ENCODE measurements at regions not wholly inside any gene's neighbourhood (a gene's known extent, or its start where the extent isn't known, plus 50 kb on each side); places are given as distances from the start of the nearest gene placed in this dataset.
"Not testable (repeated sequence)": the region's sequence is repeated elsewhere in the genome, so short reads cannot be mapped to it uniquely, and the experiment has no call there.

DNA sequence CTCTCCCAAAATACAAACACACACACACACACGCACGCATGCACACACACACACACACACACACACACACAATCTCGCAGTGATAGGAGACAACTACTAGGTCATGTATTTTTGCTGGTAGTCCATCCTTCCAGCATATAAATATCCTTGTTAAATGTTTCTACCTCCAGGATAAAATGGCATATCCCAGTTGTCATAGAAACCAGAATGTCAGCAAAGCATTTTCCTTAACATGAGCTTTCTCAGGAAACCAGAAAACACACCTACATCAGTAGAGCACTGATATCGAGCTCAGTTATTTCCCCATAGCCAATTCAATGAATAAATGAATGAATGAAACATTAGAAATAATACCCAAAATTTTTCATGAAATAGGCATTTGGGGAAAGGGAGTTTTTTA lies 115.7 kb downstream of the PWWP3B start:
- H3K4me3 ChIP-seq = no peak overlapping the region
- no peak overlapping the region for H3K9ac ChIP-seq
- no peaks in the 10 kb centered on the region for H3K4me1 ChIP-seq
- H3K9me3 ChIP-seq (replicated peaks in 1 of 11) = no peaks in the 10 kb centered on the region
- no peak overlapping the region for H3K27ac ChIP-seq
- no peak for TF ChIP-seq Cebpa-rat (IDR thresholded peaks at IDR 0.05)
- H3K36me3 ChIP-seq = no peaks in the 10 kb centered on the region
- no peak overlapping the region for H3K4me2 ChIP-seq
- peaks cover 75 to 91% (median 90%) of the 10 kb centered on the region in 11 experiments for H3K27me3 ChIP-seq
- H4K20me1 ChIP-seq = no peaks in the 10 kb centered on the region; a peak in 1 of 22 replicates

DNA sequence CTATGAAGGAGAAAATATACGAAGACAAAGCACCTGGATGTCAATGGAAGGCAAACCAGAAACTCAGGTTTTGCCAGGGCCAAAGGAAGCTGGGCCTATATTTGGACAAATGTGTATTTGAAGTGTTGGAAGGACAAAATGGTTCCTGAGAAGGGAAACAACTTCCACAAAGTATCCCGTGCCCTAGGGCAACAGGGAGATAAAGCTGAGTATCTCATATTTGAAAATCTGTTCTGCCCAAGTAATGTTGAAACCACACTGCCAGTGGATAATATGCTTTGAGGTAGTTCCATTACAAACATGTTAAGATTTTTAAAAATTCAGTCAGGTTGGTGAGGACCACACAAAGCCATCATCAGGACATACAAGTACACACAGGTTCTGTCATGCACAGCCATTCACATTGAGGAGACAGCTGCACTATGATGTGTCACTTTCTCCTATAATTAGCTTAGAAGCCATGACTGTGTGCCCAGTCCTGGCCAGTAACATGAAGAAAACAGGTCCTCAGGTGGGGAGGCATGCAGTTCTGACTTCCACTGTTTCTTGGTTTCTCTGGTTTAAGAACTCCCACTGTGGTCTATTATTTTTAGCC lies 116.4 kb downstream of the PWWP3B start:
- H3K4me1 ChIP-seq = no peaks in the 10 kb centered on the region
- H3K27me3 ChIP-seq = peaks cover 73 to 84% (median 83%) of the 10 kb centered on the region in 11 experiments
- H4K20me1 ChIP-seq = no peaks in the 10 kb centered on the region; a peak in 1 of 22 replicates
- H3K9ac ChIP-seq = no peak overlapping the region
- no peak overlapping the region for H3K27ac ChIP-seq
- H3K9me3 ChIP-seq (replicated peaks in 1 of 11) = no peaks in the 10 kb centered on the region
- no peak overlapping the region for H3K4me3 ChIP-seq
- no peak for TF ChIP-seq Cebpa-rat (IDR thresholded peaks at IDR 0.05)
- no peak overlapping the region for H3K4me2 ChIP-seq
- H3K36me3 ChIP-seq = no peaks in the 10 kb centered on the region

DNA sequence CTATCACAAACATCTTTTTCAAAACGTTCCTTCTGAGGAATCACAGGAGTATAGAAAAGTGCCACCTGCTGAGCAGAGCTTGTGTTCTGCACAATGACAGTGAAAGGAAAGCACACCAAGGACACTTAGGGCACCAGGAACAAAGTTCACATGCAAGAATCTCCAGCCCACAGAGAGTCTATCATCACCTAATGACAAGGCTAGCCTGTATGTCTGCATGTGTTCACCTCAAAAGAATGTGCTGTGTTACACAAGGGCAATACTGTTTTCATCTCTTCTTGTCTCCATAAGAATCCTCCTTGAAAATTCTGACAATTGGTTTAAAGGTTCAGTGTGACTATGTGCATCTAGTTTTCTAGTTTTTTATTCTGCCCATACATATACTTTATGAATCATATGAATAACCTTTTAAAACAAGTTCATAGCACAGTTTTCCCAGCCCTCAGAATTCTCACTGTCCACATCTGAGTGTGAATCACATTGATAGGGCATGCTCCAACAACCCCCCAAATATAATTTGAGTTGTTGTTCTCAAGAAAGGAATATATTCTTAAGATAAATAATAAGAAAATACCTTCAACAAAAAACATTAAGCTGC lies 118.0 kb downstream of the PWWP3B start:
- no peaks in the 10 kb centered on the region; a peak in 1 of 22 replicates for H4K20me1 ChIP-seq
- no peaks in the 10 kb centered on the region for H3K9me3 ChIP-seq (replicated peaks in 1 of 11)
- no peak overlapping the region for H3K9ac ChIP-seq
- no peak overlapping the region for H3K4me3 ChIP-seq
- no peaks in the 10 kb centered on the region for H3K4me1 ChIP-seq
- H3K27me3 ChIP-seq = peaks cover 57 to 68% (median 67%) of the 10 kb centered on the region in 11 experiments
- TF ChIP-seq Cebpa-rat (IDR thresholded peaks at IDR 0.05) = no peak
- no peak overlapping the region for H3K4me2 ChIP-seq
- no peak overlapping the region for H3K27ac ChIP-seq
- no peaks in the 10 kb centered on the region for H3K36me3 ChIP-seq

DNA sequence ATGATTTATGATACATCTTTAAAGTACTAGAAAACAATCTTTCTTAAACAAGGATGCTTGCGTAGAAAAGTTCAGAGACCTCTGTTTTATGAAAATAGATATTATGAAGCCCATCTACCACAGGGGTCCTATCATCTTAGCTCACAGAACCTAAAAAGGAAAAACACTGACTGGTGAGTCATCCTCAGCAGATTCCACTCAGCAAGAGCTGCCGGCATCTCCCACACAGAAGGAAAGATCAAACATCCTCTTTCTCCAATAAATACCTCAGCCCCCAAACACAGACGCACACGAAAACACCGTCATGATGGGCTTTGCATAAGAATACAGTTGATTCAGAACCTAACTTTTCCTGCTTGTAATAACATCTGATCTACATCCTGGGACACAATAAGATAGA lies 122.7 kb downstream of the PWWP3B start:
- not testable (repeated sequence) for H3K36me3 ChIP-seq; H3K4me2 ChIP-seq; H3K9me3 ChIP-seq (replicated peaks in 1 of 11); H3K9ac ChIP-seq; H3K4me3 ChIP-seq; H3K27ac ChIP-seq; H4K20me1 ChIP-seq; H3K4me1 ChIP-seq
- peaks cover 17 to 22% (median 21%) of the 10 kb centered on the region in 11 experiments for H3K27me3 ChIP-seq

GRCh38 chrX:106291779-106292390 lies 123.8 kb downstream of the PWWP3B start:
- not testable (repeated sequence) for H3K36me3 ChIP-seq; H3K9me3 ChIP-seq (replicated peaks in 1 of 11); H3K4me3 ChIP-seq; H4K20me1 ChIP-seq; H3K4me2 ChIP-seq; H3K27ac ChIP-seq; H3K9ac ChIP-seq; H3K4me1 ChIP-seq
- peaks cover 6 to 10% (median 10%) of the 10 kb centered on the region in 11 experiments; a peak in 20 of 22 replicates for H3K27me3 ChIP-seq

GRCh38 chrX:106300239-106300638 lies 132.1 kb downstream of the PWWP3B start:
- H3K4me1 ChIP-seq = no peaks in the 10 kb centered on the region
- peaks cover 0 to 12% (median 0%) of the 10 kb centered on the region in 11 experiments; a peak in 3 of 22 replicates for H3K9me3 ChIP-seq (replicated peaks in 1 of 11)
- H3K4me2 ChIP-seq = no peak overlapping the region
- H3K27me3 ChIP-seq = peaks cover 0 to 44% (median 24%) of the 10 kb centered on the region in 11 experiments; a peak in 17 of 22 replicates
- no peaks in the 10 kb centered on the region for H4K20me1 ChIP-seq
- no peak for TF ChIP-seq Cebpa-rat (IDR thresholded peaks at IDR 0.05)
- no peak overlapping the region for H3K4me3 ChIP-seq
- H3K27ac ChIP-seq = no peak overlapping the region
- H3K36me3 ChIP-seq = no peaks in the 10 kb centered on the region
- no peak overlapping the region for H3K9ac ChIP-seq

- H3K36me3 ChIP-seq = no peaks in the 10 kb centered on the region
- TF ChIP-seq Cebpa-rat (IDR thresholded peaks at IDR 0.05) = no peak
Measured at GRCh38 chrX:106300656-106301055, 132.6 kb downstream of the PWWP3B start.

DNA sequence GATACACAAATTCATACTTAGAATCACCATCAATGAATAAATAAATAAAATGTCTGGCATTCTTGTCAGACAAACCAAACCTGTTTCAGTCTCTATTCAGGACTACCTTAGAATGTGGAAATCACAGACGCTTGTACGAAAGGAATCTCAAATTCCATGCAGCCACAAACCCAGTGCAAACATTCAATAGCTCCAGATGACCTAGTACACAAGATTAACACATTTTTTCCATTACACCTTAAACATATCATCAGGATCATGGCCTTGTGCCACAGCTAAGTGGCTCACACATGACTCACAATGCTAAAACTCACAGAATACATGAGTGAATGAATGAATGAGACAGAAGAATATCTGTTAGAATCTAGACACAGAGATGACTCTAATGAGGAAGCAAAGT lies 134.2 kb downstream of the PWWP3B start:
- Histone ChIP-seq H4K20me1 (no peaks in the 10 kb centered on the region), H3K36me3 (no peaks in the 10 kb centered on the region), H3K27me3 (peaks cover 8 to 58% (median 36%) of the 10 kb centered on the region in 11 experiments; a peak in 20 of 22 replicates), H3K4me1 (no peaks in the 10 kb centered on the region), H3K9me3 (replicated peaks in 1 of 11) (peaks cover 0 to 12% (median 0%) of the 10 kb centered on the region in 11 experiments; a peak in 3 of 22 replicates), H3K27ac (no peak overlapping the region), H3K4me3 (no peak overlapping the region), H3K4me2 (no peak overlapping the region), H3K9ac (no peak overlapping the region)
- no peak for TF ChIP-seq Cebpa-rat (IDR thresholded peaks at IDR 0.05)

More at GRCh38 chrX:106300656-106301055, 132.6 kb downstream of the PWWP3B start:
- Histone ChIP-seq H3K27ac (no peak overlapping the region), H4K20me1 (no peaks in the 10 kb centered on the region), H3K9ac (no peak overlapping the region), H3K27me3 (peaks cover 0 to 46% (median 26%) of the 10 kb centered on the region in 11 experiments; a peak in 19 of 22 replicates), H3K4me1 (no peaks in the 10 kb centered on the region), H3K9me3 (replicated peaks in 1 of 11) (peaks cover 0 to 12% (median 0%) of the 10 kb centered on the region in 11 experiments; a peak in 3 of 22 replicates), H3K4me3 (no peak overlapping the region), H3K4me2 (no peak overlapping the region)

GRCh38 chrX:106306391-106306947 lies 138.4 kb downstream of the PWWP3B start:
- Histone ChIP-seq H3K4me1 (no peaks in the 10 kb centered on the region), H3K4me2 (no peak overlapping the region)
- no peak for TF ChIP-seq Cebpa-rat (IDR thresholded peaks at IDR 0.05)

More at GRCh38 chrX:106306391-106306947, 138.4 kb downstream of the PWWP3B start:
- Histone ChIP-seq H3K9me3 (replicated peaks in 1 of 11) (peaks cover 0 to 12% (median 0%) of the 10 kb centered on the region in 11 experiments; a peak in 3 of 22 replicates), H3K9ac (no peak overlapping the region), H3K4me3 (no peak overlapping the region), H4K20me1 (no peaks in the 10 kb centered on the region), H3K27me3 (peaks cover 8 to 49% (median 29%) of the 10 kb centered on the region in 11 experiments; a peak in 19 of 22 replicates), H3K27ac (no peak overlapping the region), H3K36me3 (no peaks in the 10 kb centered on the region)
